Keratinocyte (primary cell): ENCODE measurements at regions not wholly inside any gene's neighbourhood (a gene's known extent, or its start where the extent isn't known, plus 50 kb on each side); places are given as distances from the start of the nearest gene placed in this dataset.

Experiments
- DNase-seq: peaks from one replicate; pipeline ENCODE4 v3.0.0-alpha.2; 2011; ENCODE audit warnings: low read depth, missing footprints, low spot score
- FAIRE-seq: peaks from 2 replicates; lab custom pipeline; 2011; peaks lifted over from hg19 to GRCh38; lab: Jason Lieb, UNC
- H2AFZ ChIP-seq: 2 replicates; pipeline ENCODE4 v1.6.0; 2012; ENCODE audit warnings: low read length, control low read depth, inconsistent platforms; ENCODE audit not compliant: control insufficient read depth
- H3K27ac ChIP-seq: 2 replicates; pipeline ENCODE4 v1.5.1; 2011; ENCODE audit warnings: low read length; ENCODE audit not compliant: control insufficient read depth, insufficient read depth
- H3K27me3 ChIP-seq: 3 replicates; pipeline ENCODE4 v1.6.0; 2011; ENCODE audit warnings: low read length; ENCODE audit not compliant: control insufficient read depth, insufficient read depth; ENCODE audit errors: extremely low read depth
- H3K36me3 ChIP-seq, 2 experiments: 2 replicates in 1 of 2; 3 replicates in 1 of 2; pipeline ENCODE4 v1.5.1; 2011; ENCODE audit warnings: low read length in 2 of 2, mild to moderate bottlenecking in 1 of 2; ENCODE audit not compliant: control insufficient read depth in 2 of 2, insufficient read depth in 2 of 2; ENCODE audit errors: extremely low read depth in 1 of 2
- H3K4me1 ChIP-seq: 3 replicates; pipeline ENCODE4 v1.5.1; 2011; ENCODE audit warnings: low read length; ENCODE audit not compliant: control insufficient read depth, insufficient read depth; ENCODE audit errors: extremely low read depth
- H3K4me2 ChIP-seq: 3 replicates; pipeline ENCODE4 v1.6.0; 2011; ENCODE audit warnings: low read depth, low read length; ENCODE audit not compliant: control insufficient read depth, insufficient read depth; ENCODE audit errors: extremely low read depth
- H3K4me3 ChIP-seq, 3 experiments: fragments of 200-600 bp in 1 of 3; sonication (generic) in 1 of 3; 2 replicates in 2 of 3; 3 replicates in 1 of 3; pipeline ENCODE4 v1.5.1; 2011 to 2016; ENCODE audit warnings: low read length in 3 of 3, mild to moderate bottlenecking in 3 of 3, control low read depth in 2 of 3, inconsistent platforms in 1 of 3, low read depth in 1 of 3, mixed read lengths in 1 of 3, mixed run types in 1 of 3, moderate library complexity in 1 of 3; ENCODE audit not compliant: control insufficient read depth in 2 of 3, insufficient read depth in 2 of 3; ENCODE audit errors: extremely low read depth in 1 of 3
- H3K79me2 ChIP-seq: 2 replicates; pipeline ENCODE4 v1.6.0; 2012; ENCODE audit warnings: low read length; ENCODE audit not compliant: control insufficient read depth, insufficient read depth
- H3K9ac ChIP-seq: 3 replicates; pipeline ENCODE4 v1.6.0; 2011; ENCODE audit warnings: low read length; ENCODE audit not compliant: control insufficient read depth, insufficient read depth; ENCODE audit errors: extremely low read depth
- H3K9me1 ChIP-seq: 3 replicates; pipeline ENCODE4 v1.6.0; 2011; ENCODE audit warnings: low read length; ENCODE audit not compliant: control insufficient read depth, insufficient read depth; ENCODE audit errors: extremely low read depth
- H3K9me3 ChIP-seq: 2 replicates; pipeline ENCODE4 v1.5.1; 2012; ENCODE audit warnings: low read depth, low read length; ENCODE audit not compliant: control insufficient read depth
- H4K20me1 ChIP-seq: 3 replicates; pipeline ENCODE4 v1.6.0; 2011; ENCODE audit warnings: low read length; ENCODE audit not compliant: control insufficient read depth, insufficient read depth; ENCODE audit errors: extremely low read depth
- CTCF ChIP-seq, 3 experiments: IDR thresholded peaks in 1 of 3; conservative IDR thresholded peaks in 1 of 3; optimal IDR thresholded peaks in 1 of 3; 2 replicates in 2 of 3; 3 replicates in 1 of 3; pipeline versions ENCODE3 to v1.5.1; 2011; ENCODE audit warnings: low read length in 3 of 3, mild to moderate bottlenecking in 3 of 3, moderate library complexity in 2 of 3, control low read depth in 1 of 3, inconsistent platforms in 1 of 3; ENCODE audit not compliant: insufficient read depth in 2 of 3; ENCODE audit errors: extremely low read depth in 1 of 3
- EZH2 ChIP-seq: IDR thresholded peaks from one replicate; pipeline ENCODE4 v1.6.1; 2012; ENCODE audit warnings: inconsistent platforms, mild to moderate bottlenecking, low read length, moderate library complexity
- dilution Hi-C: fragments of 300-500 bp; cut with MboI; formaldehyde crosslinking; loops from one replicate; pipeline ENCODE4 v1.7.0; 2020; ENCODE audit warnings: low sequenced_read_pairs; ENCODE audit not compliant: extremely low pct_ligation_motif_present

- DNase-seq (no peak), FAIRE-seq (no peak)
- dilution Hi-C loops: no loop called here
- no peak overlapping the region for H3K27ac ChIP-seq
- no peaks in the 10 kb centered on the region for H3K4me1 ChIP-seq
- no peak overlapping the region for H3K4me2 ChIP-seq
- no peak overlapping the region for H3K9ac ChIP-seq
- no peak overlapping the region for H3K4me3 ChIP-seq
- H3K79me2 ChIP-seq: no peaks in the 10 kb centered on the region
- H3K9me3 ChIP-seq: no peaks in the 10 kb centered on the region
- H4K20me1 ChIP-seq: no peaks in the 10 kb centered on the region
- H3K9me1 ChIP-seq: no peaks in the 10 kb centered on the region
- no peaks in the 10 kb centered on the region for H3K36me3 ChIP-seq
- H3K27me3 ChIP-seq: no peaks in the 10 kb centered on the region
- H2AFZ ChIP-seq: no peak overlapping the region
- no peak for TF ChIP-seq CTCF (optimal IDR thresholded peaks at IDR 0.05 in 1 of 3, IDR thresholded peaks at IDR 0.05 in 1 of 3, conservative IDR thresholded peaks at IDR 0.05 in 1 of 3; ENCODE audit: extremely low read depth in 1 of 3, insufficient read depth in 2 of 3, low read length in 3 of 3)
- TF ChIP-seq EZH2: no peak
Observed at GRCh38 chr4:27121830-27122229, 261.2 kb downstream of the STIM2 start.

GRCh38 chr4:27123123-27123768, 262.6 kb downstream of the STIM2 start:
- no peaks in the 10 kb centered on the region for H3K9me1 ChIP-seq
- H3K4me3 ChIP-seq: no peak overlapping the region
- DNase-seq: no peak
- no peak overlapping the region for H3K4me2 ChIP-seq
- H3K79me2 ChIP-seq: no peaks in the 10 kb centered on the region
- dilution Hi-C loops: no loop called here
- no peaks in the 10 kb centered on the region for H4K20me1 ChIP-seq
- no peaks in the 10 kb centered on the region for H3K9me3 ChIP-seq
- H3K9ac ChIP-seq: no peak overlapping the region
- no peak overlapping the region for H2AFZ ChIP-seq
- TF ChIP-seq CTCF (optimal IDR thresholded peaks at IDR 0.05 in 1 of 3, IDR thresholded peaks at IDR 0.05 in 1 of 3, conservative IDR thresholded peaks at IDR 0.05 in 1 of 3; ENCODE audit: extremely low read depth in 1 of 3, insufficient read depth in 2 of 3, low read length in 3 of 3) (no peak), EZH2 (no peak)
- H3K27me3 ChIP-seq: no peaks in the 10 kb centered on the region
- FAIRE-seq: no peak
- no peak overlapping the region for H3K27ac ChIP-seq
- no peaks in the 10 kb centered on the region for H3K4me1 ChIP-seq
- H3K36me3 ChIP-seq: no peaks in the 10 kb centered on the region
